ENCODE measurements at regions not wholly inside any gene's neighbourhood (a gene's known extent, or its start where the extent isn't known, plus 50 kb on each side); places are given as distances from the start of the nearest gene placed in this dataset.

GRCh38 chr3:139728414-139728813, 50.6 kb upstream of the NMNAT3 start:
- TF ChIP-seq POLR2A (IDR thresholded peaks at IDR 0.05) (no peak), POLR2AphosphoS5 (IDR thresholded peaks at IDR 0.05; ENCODE audit: insufficient read depth in 1 of 2, low read depth in 1 of 2) (no peak)
- TF ChIP-seq, protein P1, sequence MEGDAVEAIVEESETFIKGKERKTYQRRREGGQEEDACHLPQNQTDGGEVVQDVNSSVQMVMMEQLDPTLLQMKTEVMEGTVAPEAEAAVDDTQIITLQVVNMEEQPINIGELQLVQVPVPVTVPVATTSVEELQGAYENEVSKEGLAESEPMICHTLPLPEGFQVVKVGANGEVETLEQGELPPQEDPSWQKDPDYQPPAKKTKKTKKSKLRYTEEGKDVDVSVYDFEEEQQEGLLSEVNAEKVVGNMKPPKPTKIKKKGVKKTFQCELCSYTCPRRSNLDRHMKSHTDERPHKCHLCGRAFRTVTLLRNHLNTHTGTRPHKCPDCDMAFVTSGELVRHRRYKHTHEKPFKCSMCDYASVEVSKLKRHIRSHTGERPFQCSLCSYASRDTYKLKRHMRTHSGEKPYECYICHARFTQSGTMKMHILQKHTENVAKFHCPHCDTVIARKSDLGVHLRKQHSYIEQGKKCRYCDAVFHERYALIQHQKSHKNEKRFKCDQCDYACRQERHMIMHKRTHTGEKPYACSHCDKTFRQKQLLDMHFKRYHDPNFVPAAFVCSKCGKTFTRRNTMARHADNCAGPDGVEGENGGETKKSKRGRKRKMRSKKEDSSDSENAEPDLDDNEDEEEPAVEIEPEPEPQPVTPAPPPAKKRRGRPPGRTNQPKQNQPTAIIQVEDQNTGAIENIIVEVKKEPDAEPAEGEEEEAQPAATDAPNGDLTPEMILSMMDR (IDR thresholded peaks at IDR 0.05): no peak
